ENCODE measurements at regions not wholly inside any gene's neighbourhood (a gene's known extent, or its start where the extent isn't known, plus 50 kb on each side); places are given as distances from the start of the nearest gene placed in this dataset.
"Not testable (repeated sequence)": the region's sequence is repeated elsewhere in the genome, so short reads cannot be mapped to it uniquely, and the experiment has no call there.

GRCh38 chr1:198411240-198411639 lies 129.2 kb downstream of the ATP6V1G3 start:
- Histone ChIP-seq H4K20me1 (ENCODE audit: insufficient read depth, low read length) (no peaks in the 10 kb centered on the region), H3K27ac (ENCODE audit: low read depth, low read length, poor library complexity, severe bottlenecking) (no peak overlapping the region), H3K36me3 (ENCODE audit: insufficient read depth, low read length) (no peaks in the 10 kb centered on the region), H3K9me2 (ENCODE audit: insufficient read depth, low read length) (no peaks in the 10 kb centered on the region), H3K79me2 (ENCODE audit: insufficient read depth, low read depth, low read length) (no peaks in the 10 kb centered on the region), H2AFZ (ENCODE audit: low read length) (no peak overlapping the region), H3K4me1 (ENCODE audit: insufficient read depth, low read length, poor library complexity, severe bottlenecking) (no peaks in the 10 kb centered on the region), H3K4me2 (ENCODE audit: low read length) (no peak overlapping the region), H3K4me3 (ENCODE audit: low read depth, low read length, poor library complexity, severe bottlenecking) (no peak overlapping the region), H3K9me3 (ENCODE audit: low read length) (peaks cover 4% of the 10 kb centered on the region; the same call in 1 of the 2 replicates)
- TF ChIP-seq, protein P1, sequence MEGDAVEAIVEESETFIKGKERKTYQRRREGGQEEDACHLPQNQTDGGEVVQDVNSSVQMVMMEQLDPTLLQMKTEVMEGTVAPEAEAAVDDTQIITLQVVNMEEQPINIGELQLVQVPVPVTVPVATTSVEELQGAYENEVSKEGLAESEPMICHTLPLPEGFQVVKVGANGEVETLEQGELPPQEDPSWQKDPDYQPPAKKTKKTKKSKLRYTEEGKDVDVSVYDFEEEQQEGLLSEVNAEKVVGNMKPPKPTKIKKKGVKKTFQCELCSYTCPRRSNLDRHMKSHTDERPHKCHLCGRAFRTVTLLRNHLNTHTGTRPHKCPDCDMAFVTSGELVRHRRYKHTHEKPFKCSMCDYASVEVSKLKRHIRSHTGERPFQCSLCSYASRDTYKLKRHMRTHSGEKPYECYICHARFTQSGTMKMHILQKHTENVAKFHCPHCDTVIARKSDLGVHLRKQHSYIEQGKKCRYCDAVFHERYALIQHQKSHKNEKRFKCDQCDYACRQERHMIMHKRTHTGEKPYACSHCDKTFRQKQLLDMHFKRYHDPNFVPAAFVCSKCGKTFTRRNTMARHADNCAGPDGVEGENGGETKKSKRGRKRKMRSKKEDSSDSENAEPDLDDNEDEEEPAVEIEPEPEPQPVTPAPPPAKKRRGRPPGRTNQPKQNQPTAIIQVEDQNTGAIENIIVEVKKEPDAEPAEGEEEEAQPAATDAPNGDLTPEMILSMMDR (conservative IDR thresholded peaks at IDR 0.05; ENCODE audit: low read length): no peak
- TF ChIP-seq EZH2phosphoT487 (IDR thresholded peaks at IDR 0.05; ENCODE audit: borderline replicate concordance, low read depth, low read length): no peak
- ChIA-PET POLR2A (interaction anchor here (0.6 to 0.7 kb wide), 2 partner anchors 424 to 667 kb away, joined by 3 read pairs; no protein-coding TSS in a partner anchor), CTCF (ENCODE audit: unreplicated experiment) (no interaction called here)
- BruUV-seq (replicated peaks): no TSS peak
- DNase-seq (ENCODE audit: low spot score): no peak
- intact Hi-C loops (cut with micrococcal nuclease; ENCODE audit: unreplicated experiment): no loop called here

- no TSS peak for BruUV-seq (replicated peaks)
- DNase-seq (ENCODE audit: low spot score): no peak
- POLR2A ChIA-PET: interaction anchor here (0.6 to 0.7 kb wide), 2 partner anchors 429 to 434 kb away, joined by 3 read pairs; no protein-coding TSS in a partner anchor
- H2AFZ ChIP-seq (ENCODE audit: low read length): no peak overlapping the region
- TF ChIP-seq, protein P1 (conservative IDR thresholded peaks at IDR 0.05; ENCODE audit: low read length): no peak
- no peak for TF ChIP-seq EZH2phosphoT487 (IDR thresholded peaks at IDR 0.05; ENCODE audit: borderline replicate concordance, low read depth, low read length)
- H3K36me3 ChIP-seq (ENCODE audit: insufficient read depth, low read length): no peaks in the 10 kb centered on the region
- CTCF ChIA-PET (ENCODE audit: unreplicated experiment): no interaction called here
- no peak overlapping the region for H3K27ac ChIP-seq (ENCODE audit: low read depth, low read length, poor library complexity, severe bottlenecking)
- H4K20me1 ChIP-seq (ENCODE audit: insufficient read depth, low read length): no peaks in the 10 kb centered on the region
- no peaks in the 10 kb centered on the region for H3K79me2 ChIP-seq (ENCODE audit: insufficient read depth, low read depth, low read length)
- no peaks in the 10 kb centered on the region for H3K9me2 ChIP-seq (ENCODE audit: insufficient read depth, low read length)
- intact Hi-C loops (cut with micrococcal nuclease; ENCODE audit: unreplicated experiment): no loop called here
- no peak overlapping the region for H3K4me3 ChIP-seq (ENCODE audit: low read depth, low read length, poor library complexity, severe bottlenecking)
- H3K4me2 ChIP-seq (ENCODE audit: low read length): no peak overlapping the region
- no peaks in the 10 kb centered on the region for H3K4me1 ChIP-seq (ENCODE audit: insufficient read depth, low read length, poor library complexity, severe bottlenecking)
- H3K9me3 ChIP-seq (ENCODE audit: low read length): no peaks in the 10 kb centered on the region
Measured at GRCh38 chr1:198408716-198409115, 131.8 kb downstream of the ATP6V1G3 start.

DNA sequence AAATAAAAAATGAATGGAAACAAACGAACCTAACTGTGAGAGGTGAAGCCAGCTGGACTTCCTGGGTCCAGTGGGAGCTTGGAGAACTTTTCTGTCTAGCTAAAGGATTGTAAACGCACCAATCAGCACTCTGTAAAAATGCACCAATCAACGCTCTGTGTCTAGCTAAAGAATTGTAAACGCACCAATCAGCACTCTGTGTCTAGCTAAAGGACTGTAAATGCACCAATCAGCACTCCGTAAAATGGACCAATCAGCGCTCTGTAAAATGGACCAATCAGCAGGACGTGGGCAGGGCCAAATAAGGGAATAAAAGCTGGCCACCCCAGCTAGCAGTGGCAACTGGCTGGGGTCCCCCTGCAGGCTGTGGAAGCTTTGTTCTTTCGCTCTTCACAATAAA lies 135.8 kb downstream of the ATP6V1G3 start:
- BruUV-seq (replicated peaks); intact Hi-C loops (cut with micrococcal nuclease; ENCODE audit: unreplicated experiment); H3K79me2 ChIP-seq (ENCODE audit: insufficient read depth, low read depth, low read length); H3K4me2 ChIP-seq (ENCODE audit: low read length); H3K36me3 ChIP-seq (ENCODE audit: insufficient read depth, low read length); H3K27ac ChIP-seq (ENCODE audit: low read depth, low read length, poor library complexity, severe bottlenecking); H3K9me2 ChIP-seq (ENCODE audit: insufficient read depth, low read length); H2AFZ ChIP-seq (ENCODE audit: low read length); H4K20me1 ChIP-seq (ENCODE audit: insufficient read depth, low read length); DNase-seq (ENCODE audit: low spot score); H3K9me3 ChIP-seq (ENCODE audit: low read length); H3K4me3 ChIP-seq (ENCODE audit: low read depth, low read length, poor library complexity, severe bottlenecking); CTCF ChIA-PET (ENCODE audit: unreplicated experiment); H3K4me1 ChIP-seq (ENCODE audit: insufficient read depth, low read length, poor library complexity, severe bottlenecking): not testable (repeated sequence)
- POLR2A ChIA-PET: interaction anchor here (0.6 to 0.9 kb wide), 3 partner anchors 20 to 1122 kb away, joined by 3 read pairs; no protein-coding TSS in a partner anchor

Data from OCI-LY7 (cell line).